Sigmoid colon (tissue), 6 donors: ENCODE measurements at regions not wholly inside any gene's neighbourhood (a gene's known extent, or its start where the extent isn't known, plus 50 kb on each side); places are given as distances from the start of the nearest gene placed in this dataset.

Source experiments
- DNase-seq: peaks from one replicate; pipeline ENCODE4 v3.0.0-alpha.2; 2019
- H3K27ac ChIP-seq, 4 donors: fragments of 200-600 bp; sonication (generic); one replicate each; pipeline ENCODE4 v1.5.1; 2016 to 2019; ENCODE audit warnings: mild to moderate bottlenecking in 1 of 4
- H3K27me3 ChIP-seq, 3 donors: fragments of 200-600 bp; sonication (generic); one replicate each; pipeline ENCODE4 v1.5.1; 2019; ENCODE audit warnings: mild to moderate bottlenecking in 1 of 3
- H3K36me3 ChIP-seq, 4 donors: fragments of 200-600 bp; sonication (generic); one replicate each; pipeline ENCODE4 v1.5.1; 2016 to 2019
- H3K4me1 ChIP-seq, 4 donors: fragments of 200-600 bp; sonication (generic); one replicate each; pipeline ENCODE4 v1.5.1; 2017 to 2019
- H3K4me3 ChIP-seq, 4 donors: fragments of 200-600 bp; sonication (generic); one replicate each; pipeline ENCODE4 v1.5.1; 2017 to 2019; ENCODE audit warnings: mild to moderate bottlenecking in 2 of 4, moderate library complexity in 1 of 4
- H3K9me3 ChIP-seq, 4 donors: fragments of 200-600 bp in 3 of 4; sonication (generic) in 3 of 4; one replicate each; pipeline versions ENCODE4 v1.5.1 to v1.6.1; 2013 to 2019
- EP300 ChIP-seq, 4 donors: sonication (generic); formaldehyde crosslinking; IDR thresholded peaks; one replicate each; pipeline ENCODE4 v1.6.1; 2017; ENCODE audit warnings: antibody characterized with exemption in 4 of 4
- POLR2A ChIP-seq, 2 donors: fragments of 450-650 bp; IDR thresholded peaks; one replicate each; pipeline ENCODE4 v1.6.1; 2016; ENCODE audit warnings: antibody characterized with exemption in 2 of 2, mild to moderate bottlenecking in 2 of 2, moderate library complexity in 2 of 2
- POLR2AphosphoS5 ChIP-seq, 4 donors: sonication (generic); formaldehyde crosslinking; IDR thresholded peaks; one replicate each; pipeline ENCODE4 v1.6.1; 2017; ENCODE audit warnings: antibody characterized with exemption in 4 of 4
- WGBS, 2 donors: extraction: QIAGEN DNeasy Blood & Tissue Kit; methylation state at CpG; one replicate each; pipeline ENCODE4 v1.1.7; 2013; 5-methylcytosine and 5-hydroxymethylcytosine counted together
- intact Hi-C: fragments of 100-400 bp; cut with DNase I; formaldehyde crosslinking; loops from one replicate; pipeline ENCODE4 v1.15.1; 2023
- TF ChIP-seq, protein P1 (sequence below), 4 experiments: fragments of 450-650 bp in 3 of 4; fragments of 200-600 bp in 1 of 4; IDR thresholded peaks; one replicate each; pipeline ENCODE4 v1.5.1; 2016 to 2019; ENCODE audit warnings: antibody characterized with exemption in 4 of 4, mild to moderate bottlenecking in 3 of 4, moderate library complexity in 2 of 4
- donor health status: healthy with polysubstance abuse.
- donor health status: healthy.

DNA sequence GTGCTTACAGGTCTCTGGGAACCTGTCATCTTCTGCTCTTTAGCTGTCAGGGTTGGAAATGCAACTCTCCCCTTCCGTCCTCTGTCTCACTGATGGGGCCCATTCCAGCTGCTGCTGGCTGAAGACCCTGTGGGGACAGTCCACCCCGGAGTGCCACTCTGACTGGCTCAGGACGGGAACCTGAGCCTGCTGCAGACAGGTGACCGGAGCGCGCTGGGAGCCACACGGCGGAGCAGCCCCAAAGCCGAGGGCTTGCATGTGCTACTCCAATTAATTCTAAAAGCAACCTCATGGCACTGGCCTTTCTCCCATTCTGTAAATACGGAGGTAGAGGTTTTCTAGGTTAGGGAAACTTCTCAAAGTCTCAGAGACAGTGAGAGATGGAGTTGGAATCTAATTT is 223.5 kb upstream of the PITRM1 start:
- intact Hi-C loops = no loop called here
- DNase-seq = no peak
- WGBS, 2 donors = 85 to 94% methylated on average over 10 of the region's 10 CpGs

DNA sequence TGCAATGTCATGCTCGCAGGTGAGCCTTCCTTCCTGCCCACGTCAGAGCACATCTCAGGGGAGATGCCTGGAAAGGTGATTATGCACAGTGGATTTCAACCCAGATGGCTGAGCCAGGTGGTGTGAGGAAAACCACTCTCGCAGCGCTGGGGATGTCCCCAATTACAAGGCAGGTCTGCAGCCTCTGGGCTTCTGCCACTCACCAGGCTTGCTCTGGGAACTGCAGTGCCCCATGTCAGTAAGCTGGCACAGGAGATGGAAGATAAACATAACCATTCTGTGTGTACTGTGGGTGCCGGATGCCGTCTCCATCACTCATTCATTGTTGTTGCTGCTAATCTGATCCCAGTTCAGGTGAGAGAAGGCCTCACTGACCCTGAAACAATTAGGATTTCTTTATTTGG is 222.9 kb upstream of the PITRM1 start:
- Histone ChIP-seq H3K27ac (peak overlapping the region in 3 of 4 donors; percentile 49 to 79 (median 63)), H3K9me3 (peaks cover 0 to 4% (median 0%) of the 10 kb centered on the region in 4 donors), H3K36me3 (no peaks in the 10 kb centered on the region), H3K27me3 (no peaks in the 10 kb centered on the region), H3K4me1 (peaks cover 0 to 56% (median 33%) of the 10 kb centered on the region in 4 donors), H3K4me3 (no peak overlapping the region)
- intact Hi-C loops = no loop called here
- TF ChIP-seq, protein P1, sequence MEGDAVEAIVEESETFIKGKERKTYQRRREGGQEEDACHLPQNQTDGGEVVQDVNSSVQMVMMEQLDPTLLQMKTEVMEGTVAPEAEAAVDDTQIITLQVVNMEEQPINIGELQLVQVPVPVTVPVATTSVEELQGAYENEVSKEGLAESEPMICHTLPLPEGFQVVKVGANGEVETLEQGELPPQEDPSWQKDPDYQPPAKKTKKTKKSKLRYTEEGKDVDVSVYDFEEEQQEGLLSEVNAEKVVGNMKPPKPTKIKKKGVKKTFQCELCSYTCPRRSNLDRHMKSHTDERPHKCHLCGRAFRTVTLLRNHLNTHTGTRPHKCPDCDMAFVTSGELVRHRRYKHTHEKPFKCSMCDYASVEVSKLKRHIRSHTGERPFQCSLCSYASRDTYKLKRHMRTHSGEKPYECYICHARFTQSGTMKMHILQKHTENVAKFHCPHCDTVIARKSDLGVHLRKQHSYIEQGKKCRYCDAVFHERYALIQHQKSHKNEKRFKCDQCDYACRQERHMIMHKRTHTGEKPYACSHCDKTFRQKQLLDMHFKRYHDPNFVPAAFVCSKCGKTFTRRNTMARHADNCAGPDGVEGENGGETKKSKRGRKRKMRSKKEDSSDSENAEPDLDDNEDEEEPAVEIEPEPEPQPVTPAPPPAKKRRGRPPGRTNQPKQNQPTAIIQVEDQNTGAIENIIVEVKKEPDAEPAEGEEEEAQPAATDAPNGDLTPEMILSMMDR (IDR thresholded peaks at IDR 0.05) = no peak
- TF ChIP-seq EP300 (IDR thresholded peaks at IDR 0.05) = no peak
- TF ChIP-seq POLR2A (IDR thresholded peaks at IDR 0.05) = no peak
- TF ChIP-seq POLR2AphosphoS5 (IDR thresholded peaks at IDR 0.05) = no peak
- DNase-seq = no peak
- 70 to 79% methylated on average over 6 of the region's 6 CpGs for WGBS, 2 donors

More for the DNA sequence above, 223.5 kb upstream of the PITRM1 start:
- no peak overlapping the region for H3K4me3 ChIP-seq
- no peaks in the 10 kb centered on the region for H3K27me3 ChIP-seq
- peak overlapping the region in 3 of 4 donors; percentile 36 to 79 (median 63) for H3K27ac ChIP-seq
- peaks cover 0 to 4% (median 0%) of the 10 kb centered on the region in 4 donors for H3K9me3 ChIP-seq
- peaks cover 0 to 62% (median 38%) of the 10 kb centered on the region in 4 donors for H3K4me1 ChIP-seq
- no peak for TF ChIP-seq EP300 (IDR thresholded peaks at IDR 0.05)
- TF ChIP-seq POLR2A (IDR thresholded peaks at IDR 0.05) = no peak
- TF ChIP-seq, protein P1 (IDR thresholded peaks at IDR 0.05) = no peak
- TF ChIP-seq POLR2AphosphoS5 (IDR thresholded peaks at IDR 0.05) = no peak
- H3K36me3 ChIP-seq = no peaks in the 10 kb centered on the region

- Histone ChIP-seq H3K4me3 (no peak overlapping the region), H3K4me1 (peaks cover 0 to 51% (median 32%) of the 10 kb centered on the region in 4 donors), H3K27ac (peak overlapping the region in 3 of 4 donors; percentile 49 to 79 (median 63)), H3K9me3 (peaks cover 0 to 4% (median 0%) of the 10 kb centered on the region in 4 donors), H3K36me3 (no peaks in the 10 kb centered on the region), H3K27me3 (no peaks in the 10 kb centered on the region)
- WGBS, 2 donors = 87 to 91% methylated on average over 3 of the region's 3 CpGs
- DNase-seq = no peak
- TF ChIP-seq, protein P1 (IDR thresholded peaks at IDR 0.05) = no peak
- no peak for TF ChIP-seq POLR2AphosphoS5 (IDR thresholded peaks at IDR 0.05)
- no peak for TF ChIP-seq POLR2A (IDR thresholded peaks at IDR 0.05)
- no peak for TF ChIP-seq EP300 (IDR thresholded peaks at IDR 0.05)
- intact Hi-C loops = no loop called here
These were observed 222.5 kb upstream of the PITRM1 start for GRCh38 chr10:3395041-3395440.

DNA sequence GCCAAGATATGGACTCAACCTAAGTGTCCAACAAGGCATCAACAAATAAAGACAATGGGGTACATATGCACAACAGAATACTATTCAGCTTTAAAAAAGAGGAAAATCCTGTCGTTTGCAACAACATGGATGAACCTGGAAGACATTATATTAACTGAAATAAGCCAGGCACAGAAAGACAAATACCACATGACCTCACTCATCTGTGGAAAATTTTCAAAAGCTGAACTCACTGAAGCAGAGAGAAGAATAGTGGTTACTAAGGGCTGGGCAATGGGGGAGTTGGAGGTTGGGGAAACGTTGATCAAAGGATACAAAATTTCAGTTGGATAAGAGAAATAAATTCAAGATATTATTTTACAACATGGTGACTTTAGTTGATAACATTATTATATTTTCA is 221.4 kb upstream of the PITRM1 start:
- no peak for DNase-seq
- no peaks in the 10 kb centered on the region for H3K27me3 ChIP-seq
- 56 to 78% methylated on average over 2 of the region's 2 CpGs for WGBS, 2 donors
- peak in 2 of 4 donors; percentile 62 to 67 for TF ChIP-seq POLR2AphosphoS5 (IDR thresholded peaks at IDR 0.05)
- no peak for TF ChIP-seq POLR2A (IDR thresholded peaks at IDR 0.05)
- H3K36me3 ChIP-seq = no peaks in the 10 kb centered on the region
- H3K9me3 ChIP-seq = peaks cover 0 to 4% (median 0%) of the 10 kb centered on the region in 4 donors
- H3K4me3 ChIP-seq = no peak overlapping the region
- intact Hi-C loops = loop anchor here (5.0 kb wide), 1 partner anchor 102 kb away; no protein-coding TSS in a partner anchor
- H3K27ac ChIP-seq = peak overlapping the region in 2 of 4 donors; percentile 63 to 79
- H3K4me1 ChIP-seq = peaks cover 0 to 42% (median 31%) of the 10 kb centered on the region in 4 donors

- Histone ChIP-seq H3K4me1 (peaks cover 0 to 37% (median 29%) of the 10 kb centered on the region in 4 donors), H3K36me3 (no peaks in the 10 kb centered on the region), H3K4me3 (no peak overlapping the region), H3K27ac (peak overlapping the region in 2 of 4 donors; percentile 18 to 79), H3K9me3 (peaks cover 0 to 4% (median 0%) of the 10 kb centered on the region in 4 donors), H3K27me3 (no peaks in the 10 kb centered on the region)
- intact Hi-C loops = loop anchor here (5.0 kb wide), 1 partner anchor 99 kb away; no protein-coding TSS in a partner anchor
- no peak for DNase-seq
- TF ChIP-seq POLR2AphosphoS5 (IDR thresholded peaks at IDR 0.05) = no peak
- TF ChIP-seq, protein P1 (IDR thresholded peaks at IDR 0.05) = no peak
- TF ChIP-seq EP300 (IDR thresholded peaks at IDR 0.05) = no peak
- no peak for TF ChIP-seq POLR2A (IDR thresholded peaks at IDR 0.05)
- 84 to 93% methylated on average over 1 of the region's 1 CpG for WGBS, 2 donors
These were observed 219.1 kb upstream of the PITRM1 start for GRCh38 chr10:3391657-3392056.
